IMR-90 (cell line): ENCODE measurements at regions not wholly inside any gene's neighbourhood (a gene's known extent, or its start where the extent isn't known, plus 50 kb on each side); places are given as distances from the start of the nearest gene placed in this dataset.

ENCODE experiments used
- BHLHE40 ChIP-seq: fragments of 150-350 bp; IDR thresholded peaks from 2 replicates; pipeline ENCODE4 v1.6.1; 2016; ENCODE audit warnings: mild to moderate bottlenecking, low read depth, low read length
- CEBPB ChIP-seq: IDR thresholded peaks from 2 replicates; pipeline ENCODE4 v1.6.1; 2012; ENCODE audit warnings: low read depth, low read length, improper control_type of control experiment
- FOS ChIP-seq: fragments of 150-350 bp; IDR thresholded peaks from 2 replicates; pipeline ENCODE4 v1.6.1; 2016; ENCODE audit warnings: low read depth, low read length
- MAFK ChIP-seq: IDR thresholded peaks from 2 replicates; pipeline ENCODE4 v1.6.1; 2012; ENCODE audit warnings: low read depth, low read length, improper control_type of control experiment
- MAZ ChIP-seq: IDR thresholded peaks from 2 replicates; pipeline ENCODE4 v1.6.1; 2012; ENCODE audit warnings: low read depth, mild to moderate bottlenecking, low read length, improper control_type of control experiment, moderate library complexity, borderline replicate concordance
- POLR2A ChIP-seq: IDR thresholded peaks from 2 replicates; pipeline ENCODE4 v1.6.1; 2012; ENCODE audit warnings: mild to moderate bottlenecking, low read depth, low read length
- RAD21 ChIP-seq: IDR thresholded peaks from 2 replicates; pipeline ENCODE4 v1.6.1; 2012; ENCODE audit warnings: low read length, improper control_type of control experiment
- RCOR1 ChIP-seq: IDR thresholded peaks from 2 replicates; pipeline ENCODE4 v1.6.1; 2012; ENCODE audit warnings: mild to moderate bottlenecking, low read length, improper control_type of control experiment; ENCODE audit not compliant: insufficient replicate concordance
- RFX5 ChIP-seq: IDR thresholded peaks from 2 replicates; pipeline ENCODE4 v1.8.0; 2012; ENCODE audit warnings: low read depth, mild to moderate bottlenecking, low read length, moderate library complexity
- SMC3 ChIP-seq: fragments of 150-350 bp; IDR thresholded peaks from 2 replicates; pipeline ENCODE4 v1.6.1; 2016; ENCODE audit warnings: low read depth, mild to moderate bottlenecking, antibody characterized with exemption, low read length, moderate library complexity
- TF ChIP-seq, protein P1 (sequence below): conservative IDR thresholded peaks from 2 replicates; pipeline ENCODE4 v1.5.1; 2012; ENCODE audit warnings: mild to moderate bottlenecking, low read depth, low read length, improper control_type of control experiment
- TF ChIP-seq, protein P2 (sequence below): fragments of 150-350 bp; IDR thresholded peaks from 2 replicates; pipeline ENCODE4 v1.6.1; 2016; ENCODE audit warnings: low read depth, mild to moderate bottlenecking, low read length, moderate library complexity, borderline replicate concordance

DNA sequence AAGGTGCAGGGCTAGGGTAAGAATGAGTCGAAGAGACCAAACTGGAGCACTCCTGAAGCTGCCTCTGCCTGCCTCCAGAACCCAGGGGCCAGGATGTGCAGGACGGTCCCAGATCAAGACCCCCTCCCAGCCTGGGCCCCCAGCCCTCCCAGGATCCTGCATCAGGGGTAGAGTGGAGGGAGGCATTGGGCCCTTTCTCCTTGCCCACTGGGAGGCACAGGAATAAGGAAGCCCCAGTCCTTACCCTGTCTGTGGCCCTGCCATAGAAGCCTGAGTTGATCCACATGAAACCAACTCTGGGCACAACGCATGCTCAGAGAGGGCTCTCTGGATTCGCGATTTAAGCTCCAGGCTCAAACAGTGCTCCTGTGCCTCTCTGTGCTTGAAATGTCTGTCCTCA, 661.8 kb upstream of the B3GAT1 start:
- TF ChIP-seq, protein P1, sequence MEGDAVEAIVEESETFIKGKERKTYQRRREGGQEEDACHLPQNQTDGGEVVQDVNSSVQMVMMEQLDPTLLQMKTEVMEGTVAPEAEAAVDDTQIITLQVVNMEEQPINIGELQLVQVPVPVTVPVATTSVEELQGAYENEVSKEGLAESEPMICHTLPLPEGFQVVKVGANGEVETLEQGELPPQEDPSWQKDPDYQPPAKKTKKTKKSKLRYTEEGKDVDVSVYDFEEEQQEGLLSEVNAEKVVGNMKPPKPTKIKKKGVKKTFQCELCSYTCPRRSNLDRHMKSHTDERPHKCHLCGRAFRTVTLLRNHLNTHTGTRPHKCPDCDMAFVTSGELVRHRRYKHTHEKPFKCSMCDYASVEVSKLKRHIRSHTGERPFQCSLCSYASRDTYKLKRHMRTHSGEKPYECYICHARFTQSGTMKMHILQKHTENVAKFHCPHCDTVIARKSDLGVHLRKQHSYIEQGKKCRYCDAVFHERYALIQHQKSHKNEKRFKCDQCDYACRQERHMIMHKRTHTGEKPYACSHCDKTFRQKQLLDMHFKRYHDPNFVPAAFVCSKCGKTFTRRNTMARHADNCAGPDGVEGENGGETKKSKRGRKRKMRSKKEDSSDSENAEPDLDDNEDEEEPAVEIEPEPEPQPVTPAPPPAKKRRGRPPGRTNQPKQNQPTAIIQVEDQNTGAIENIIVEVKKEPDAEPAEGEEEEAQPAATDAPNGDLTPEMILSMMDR = no peak
- no peak for TF ChIP-seq FOS
- no peak for TF ChIP-seq POLR2A
- TF ChIP-seq, protein P2, sequence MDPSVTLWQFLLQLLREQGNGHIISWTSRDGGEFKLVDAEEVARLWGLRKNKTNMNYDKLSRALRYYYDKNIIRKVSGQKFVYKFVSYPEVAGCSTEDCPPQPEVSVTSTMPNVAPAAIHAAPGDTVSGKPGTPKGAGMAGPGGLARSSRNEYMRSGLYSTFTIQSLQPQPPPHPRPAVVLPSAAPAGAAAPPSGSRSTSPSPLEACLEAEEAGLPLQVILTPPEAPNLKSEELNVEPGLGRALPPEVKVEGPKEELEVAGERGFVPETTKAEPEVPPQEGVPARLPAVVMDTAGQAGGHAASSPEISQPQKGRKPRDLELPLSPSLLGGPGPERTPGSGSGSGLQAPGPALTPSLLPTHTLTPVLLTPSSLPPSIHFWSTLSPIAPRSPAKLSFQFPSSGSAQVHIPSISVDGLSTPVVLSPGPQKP = no peak
- TF ChIP-seq SMC3 = no peak
- TF ChIP-seq CEBPB = no peak
- no peak for TF ChIP-seq MAFK
- no peak for TF ChIP-seq RFX5
- TF ChIP-seq RAD21 = no peak
- no peak for TF ChIP-seq BHLHE40
- no peak for TF ChIP-seq MAZ
- TF ChIP-seq RCOR1 = no peak
